Suppressor macrophage treated with lipopolysaccharide for 4 hours (primary cell): ENCODE measurements at regions not wholly inside any gene's neighbourhood (a gene's known extent, or its start where the extent isn't known, plus 50 kb on each side); places are given as distances from the start of the nearest gene placed in this dataset.

Experiments used
- DNase-seq: peaks from one replicate; pipeline ENCODE4 v3.0.0-alpha.2; 2020

GRCh38 chr15:98393471-98393870 lies 254.9 kb upstream of the IGF1R start:
- DNase-seq, result no peak

GRCh38 chr15:98394546-98394945 lies 253.8 kb upstream of the IGF1R start:
- DNase-seq, result no peak

GRCh38 chr15:98395974-98396610 lies 252.2 kb upstream of the IGF1R start:
- no peak for DNase-seq

GRCh38 chr15:98397419-98397818 lies 250.9 kb upstream of the IGF1R start:
- DNase-seq, result no peak

- DNase-seq, result no peak
These were observed 250.3 kb upstream of the IGF1R start for GRCh38 chr15:98398056-98398455.

GRCh38 chr15:98398886-98399285 lies 249.5 kb upstream of the IGF1R start:
- DNase-seq, result no peak

GRCh38 chr15:98400120-98400519 lies 248.2 kb upstream of the IGF1R start:
- DNase-seq, result no peak

GRCh38 chr15:98401029-98401428 lies 247.3 kb upstream of the IGF1R start:
- DNase-seq, result no peak

- DNase-seq, result no peak
These were observed 245.9 kb upstream of the IGF1R start for GRCh38 chr15:98402486-98402885.

- DNase-seq, result no peak
These were observed 245.2 kb upstream of the IGF1R start for GRCh38 chr15:98403169-98403568.

GRCh38 chr15:98403569-98403968 lies 244.8 kb upstream of the IGF1R start:
- no peak for DNase-seq

- DNase-seq, result no peak
These were observed 243.3 kb upstream of the IGF1R start for GRCh38 chr15:98405013-98405412.

- DNase-seq, result no peak
These were observed 240.1 kb upstream of the IGF1R start for GRCh38 chr15:98408231-98408630.

GRCh38 chr15:98410328-98410727 lies 238.0 kb upstream of the IGF1R start:
- no peak for DNase-seq

GRCh38 chr15:98412852-98413251 lies 235.5 kb upstream of the IGF1R start:
- no peak for DNase-seq

GRCh38 chr15:98413933-98414546 lies 234.3 kb upstream of the IGF1R start:
- peak; percentile 31 for DNase-seq

- DNase-seq, result no peak
These were observed 232.0 kb upstream of the IGF1R start for GRCh38 chr15:98416222-98416855.

GRCh38 chr15:98417346-98417745 lies 231.0 kb upstream of the IGF1R start:
- no peak for DNase-seq

- no peak for DNase-seq
These were observed 230.2 kb upstream of the IGF1R start for GRCh38 chr15:98418122-98418521.

GRCh38 chr15:98419173-98419780 lies 229.1 kb upstream of the IGF1R start:
- DNase-seq, result no peak

- DNase-seq, result no peak
These were observed 227.5 kb upstream of the IGF1R start for GRCh38 chr15:98420837-98421236.

- DNase-seq, result peak; percentile 68
These were observed 226.8 kb upstream of the IGF1R start for GRCh38 chr15:98421419-98422129.

GRCh38 chr15:98422130-98422478 lies 226.2 kb upstream of the IGF1R start:
- no peak for DNase-seq

GRCh38 chr15:98425173-98425572 lies 223.2 kb upstream of the IGF1R start:
- DNase-seq, result no peak
